Mesodermal cell (in vitro differentiated cells): ENCODE measurements at regions not wholly inside any gene's neighbourhood (a gene's known extent, or its start where the extent isn't known, plus 50 kb on each side); places are given as distances from the start of the nearest gene placed in this dataset.

Source experiments
- H3K27ac ChIP-seq: 2 replicates; pipeline ENCODE4 v1.7.0; 2013; ENCODE audit warnings: mild to moderate bottlenecking, low read depth, low read length, moderate library complexity; ENCODE audit not compliant: severe bottlenecking
- H3K36me3 ChIP-seq: 2 replicates; pipeline ENCODE4 v1.7.1; 2013; ENCODE audit warnings: mild to moderate bottlenecking, low read length, moderate library complexity; ENCODE audit not compliant: control insufficient read depth, insufficient read depth
- H3K4me1 ChIP-seq: one replicate; pipeline ENCODE4 v1.7.1; 2013; ENCODE audit warnings: mild to moderate bottlenecking, low read length; ENCODE audit not compliant: insufficient read depth, control insufficient read depth, poor library complexity, severe bottlenecking
- H3K4me3 ChIP-seq: 2 replicates; pipeline ENCODE4 v1.7.0; 2013; ENCODE audit warnings: low read length, control low read depth, mild to moderate bottlenecking; ENCODE audit not compliant: insufficient read depth, poor library complexity, severe bottlenecking; ENCODE audit errors: extremely low read depth
- H3K9me3 ChIP-seq: 2 replicates; pipeline ENCODE4 v1.7.1; 2013; ENCODE audit warnings: mild to moderate bottlenecking, low read length, moderate library complexity; ENCODE audit not compliant: control insufficient read depth
- WGBS, 2 experiments: methylation state at CpG; one replicate each; pipeline ENCODE4 v1.1.5; 2013; ENCODE audit warnings: missing lambda C conversion rate in 2 of 2; ENCODE audit not compliant: insufficient coverage in 2 of 2; 5-methylcytosine and 5-hydroxymethylcytosine counted together

GRCh38 chr3:135349254-135349948 is 554.3 kb downstream of the EPHB1 start:
- H3K27ac ChIP-seq, result no peak overlapping the region
- no peak overlapping the region for H3K4me3 ChIP-seq
- no peaks in the 10 kb centered on the region for H3K9me3 ChIP-seq
- H3K36me3 ChIP-seq, result no peaks in the 10 kb centered on the region
- 82 to 85% methylated on average over 6 to 7 of the region's 8 CpGs for whole genome bisulfite sequencing, 2 experiments
- H3K4me1 ChIP-seq, result peaks cover 2% of the 10 kb centered on the region

GRCh38 chr3:135352213-135352612 is 557.2 kb downstream of the EPHB1 start:
- Histone ChIP-seq H3K9me3 (no peaks in the 10 kb centered on the region), H3K27ac (no peak overlapping the region), H3K36me3 (no peaks in the 10 kb centered on the region), H3K4me3 (no peak overlapping the region), H3K4me1 (peaks cover under 1% of the 10 kb centered on the region)
- WGBS, 2 experiments, result 85 to 91% methylated on average over 4 to 7 of the region's 8 CpGs

GRCh38 chr3:135362889-135363288 is 567.8 kb downstream of the EPHB1 start:
- no peaks in the 10 kb centered on the region for H3K36me3 ChIP-seq
- no peaks in the 10 kb centered on the region for H3K9me3 ChIP-seq
- whole genome bisulfite sequencing, 2 experiments, result 70 to 86% methylated on average over 2 to 3 of the region's 3 CpGs
- H3K4me1 ChIP-seq, result no peaks in the 10 kb centered on the region
- no peak overlapping the region for H3K27ac ChIP-seq
- no peak overlapping the region for H3K4me3 ChIP-seq

- H3K4me3 ChIP-seq, result no peak overlapping the region
- no peaks in the 10 kb centered on the region for H3K9me3 ChIP-seq
- no peaks in the 10 kb centered on the region for H3K36me3 ChIP-seq
- no peaks in the 10 kb centered on the region for H3K4me1 ChIP-seq
- H3K27ac ChIP-seq, result no peak overlapping the region
Measured at GRCh38 chr3:135364676-135365075, 569.6 kb downstream of the EPHB1 start.

- Histone ChIP-seq H3K9me3 (no peaks in the 10 kb centered on the region), H3K27ac (no peak overlapping the region), H3K36me3 (no peaks in the 10 kb centered on the region), H3K4me1 (no peaks in the 10 kb centered on the region), H3K4me3 (no peak overlapping the region)
- WGBS, 2 experiments, result 84 to 100% methylated on average over 2 of the region's 3 CpGs
Measured at GRCh38 chr3:135366816-135367215, 571.8 kb downstream of the EPHB1 start.

- H3K4me3 ChIP-seq, result no peak overlapping the region
- 51% methylated on average over 3 of the region's 3 CpGs; no CpG with 5 or more reads in 1 of the 2 experiments for WGBS, 2 experiments
- H3K9me3 ChIP-seq, result no peaks in the 10 kb centered on the region
- H3K36me3 ChIP-seq, result no peaks in the 10 kb centered on the region
- H3K4me1 ChIP-seq, result no peaks in the 10 kb centered on the region
- H3K27ac ChIP-seq, result no peak overlapping the region
Measured at GRCh38 chr3:135368316-135368715, 573.3 kb downstream of the EPHB1 start.

- Histone ChIP-seq H3K4me3 (no peak overlapping the region), H3K36me3 (no peaks in the 10 kb centered on the region), H3K9me3 (no peaks in the 10 kb centered on the region), H3K27ac (no peak overlapping the region), H3K4me1 (no peaks in the 10 kb centered on the region)
- WGBS, 2 experiments, result 80% methylated on average over 1 of the region's 3 CpGs; no CpG with 5 or more reads in 1 of the 2 experiments
Measured at GRCh38 chr3:135368781-135369180, 573.7 kb downstream of the EPHB1 start.

- H3K27ac ChIP-seq, result no peak overlapping the region
- H3K9me3 ChIP-seq, result no peaks in the 10 kb centered on the region
- no peak overlapping the region for H3K4me3 ChIP-seq
- H3K36me3 ChIP-seq, result no peaks in the 10 kb centered on the region
- H3K4me1 ChIP-seq, result no peaks in the 10 kb centered on the region
- 79 to 91% methylated on average over 3 of the region's 3 CpGs for WGBS, 2 experiments
Measured at GRCh38 chr3:135374571-135374970, 579.5 kb downstream of the EPHB1 start.

GRCh38 chr3:135382188-135382587 is 583.3 kb upstream of the PPP2R3A start:
- H3K4me1 ChIP-seq, result no peaks in the 10 kb centered on the region
- H3K4me3 ChIP-seq, result no peak overlapping the region
- H3K27ac ChIP-seq, result no peak overlapping the region
- H3K9me3 ChIP-seq, result no peaks in the 10 kb centered on the region
- 90 to 95% methylated on average over 2 of the region's 3 CpGs for WGBS, 2 experiments
- no peaks in the 10 kb centered on the region for H3K36me3 ChIP-seq

- Histone ChIP-seq H3K36me3 (no peaks in the 10 kb centered on the region), H3K4me3 (no peak overlapping the region), H3K27ac (no peak overlapping the region), H3K9me3 (no peaks in the 10 kb centered on the region), H3K4me1 (no peaks in the 10 kb centered on the region)
- WGBS, 2 experiments, result 94 to 100% methylated on average over 1 to 3 of the region's 3 CpGs
Measured at GRCh38 chr3:135382621-135383020, 582.9 kb upstream of the PPP2R3A start.

GRCh38 chr3:135383301-135383700 is 582.2 kb upstream of the PPP2R3A start:
- Histone ChIP-seq H3K4me3 (no peak overlapping the region), H3K4me1 (no peaks in the 10 kb centered on the region), H3K9me3 (no peaks in the 10 kb centered on the region), H3K36me3 (no peaks in the 10 kb centered on the region), H3K27ac (no peak overlapping the region)
- 60% methylated on average over 1 of the region's 6 CpGs; no CpG with 5 or more reads in 1 of the 2 experiments for WGBS, 2 experiments
